Fibroblast of lung (primary cell): ENCODE measurements at regions not wholly inside any gene's neighbourhood (a gene's known extent, or its start where the extent isn't known, plus 50 kb on each side); places are given as distances from the start of the nearest gene placed in this dataset.

Source experiments
- CTCF ChIP-seq, 2 donors: IDR thresholded peaks in 1 of 2; conservative IDR thresholded peaks in 1 of 2; 1 replicate in 1 of 2; 2 replicates in 1 of 2; pipeline ENCODE4 v1.5.1; 2011 to 2012; ENCODE audit warnings: low read length in 2 of 2, control low read depth in 1 of 2, inconsistent platforms in 1 of 2, low read depth in 1 of 2, mild to moderate bottlenecking in 1 of 2
- EZH2 ChIP-seq: IDR thresholded peaks from 2 replicates; pipeline ENCODE4 v1.5.1; 2012; ENCODE audit warnings: low read length, control low read depth, mild to moderate bottlenecking; ENCODE audit errors: missing control alignments

- TF ChIP-seq CTCF (conservative IDR thresholded peaks at IDR 0.05 in 1 of 2, IDR thresholded peaks at IDR 0.05 in 1 of 2; ENCODE audit: low read depth in 1 of 2, low read length in 2 of 2) = no peak
- TF ChIP-seq EZH2 = no peak
Measured at GRCh38 chr10:30176182-30176581, 116.8 kb upstream of the JCAD start.
